ENCODE measurements at regions not wholly inside any gene's neighbourhood (a gene's known extent, or its start where the extent isn't known, plus 50 kb on each side); places are given as distances from the start of the nearest gene placed in this dataset.
"Not testable (repeated sequence)": the region's sequence is repeated elsewhere in the genome, so short reads cannot be mapped to it uniquely, and the experiment has no call there.

- TF ChIP-seq CTCF (conservative IDR thresholded peaks at IDR 0.05; ENCODE audit: low read depth, low read length); EZH2 (IDR thresholded peaks at IDR 0.05; ENCODE audit: low read length, unreplicated experiment); EZH2phosphoT487 (IDR thresholded peaks at IDR 0.05; ENCODE audit: borderline replicate concordance, low read length): not testable (repeated sequence)
These were observed 119.4 kb upstream of the GHITM start for GRCh38 chr10:84019854-84020458.

Measured in PC-3 (cell line).